Trophoblast cell (in vitro differentiated cells and primary cell): ENCODE measurements at regions not wholly inside any gene's neighbourhood (a gene's known extent, or its start where the extent isn't known, plus 50 kb on each side); places are given as distances from the start of the nearest gene placed in this dataset.
"Not testable (repeated sequence)": the region's sequence is repeated elsewhere in the genome, so short reads cannot be mapped to it uniquely, and the experiment has no call there.

Experiments
- DNase-seq, 2 donors: peaks; one replicate each; pipeline ENCODE4 v3.0.0-alpha.2; 2016
- H2AFZ ChIP-seq: 2 replicates; pipeline ENCODE4 v1.6.1; 2013; ENCODE audit warnings: low read length, moderate library complexity, mild to moderate bottlenecking; ENCODE audit not compliant: insufficient read depth, poor library complexity
- H2AK5ac ChIP-seq: 2 replicates; pipeline ENCODE4 v1.6.1; 2013; ENCODE audit warnings: mild to moderate bottlenecking, low read length
- H2BK120ac ChIP-seq: 2 replicates; pipeline ENCODE4 v1.6.1; 2013; ENCODE audit warnings: low read length, mild to moderate bottlenecking, moderate library complexity; ENCODE audit not compliant: insufficient read depth, poor library complexity
- H2BK12ac ChIP-seq: 2 replicates; pipeline ENCODE4 v1.6.1; 2013; ENCODE audit warnings: mild to moderate bottlenecking, low read length, moderate library complexity
- H2BK5ac ChIP-seq: 2 replicates; pipeline ENCODE4 v1.6.1; 2013; ENCODE audit warnings: low read length, low read depth, moderate library complexity, mild to moderate bottlenecking; ENCODE audit not compliant: poor library complexity
- H3K14ac ChIP-seq: 2 replicates; pipeline ENCODE4 v1.6.1; 2013; ENCODE audit warnings: mild to moderate bottlenecking, low read length
- H3K18ac ChIP-seq: 2 replicates; pipeline ENCODE4 v1.6.1; 2013; ENCODE audit warnings: mild to moderate bottlenecking, low read length
- H3K23ac ChIP-seq: 2 replicates; pipeline ENCODE4 v1.6.1; 2013; ENCODE audit warnings: low read length
- H3K27ac ChIP-seq: 2 replicates; pipeline ENCODE4 v1.5.1; 2013; ENCODE audit warnings: low read depth, mild to moderate bottlenecking, inconsistent platforms, low read length, moderate library complexity
- H3K27me3 ChIP-seq: 2 replicates; pipeline ENCODE4 v1.6.1; 2013; ENCODE audit warnings: inconsistent platforms, mild to moderate bottlenecking, low read length, moderate library complexity; ENCODE audit not compliant: insufficient read depth
- H3K36me3 ChIP-seq, 2 experiments: 1 replicate in 1 of 2; 2 replicates in 1 of 2; pipeline ENCODE4 v1.6.1; 2013; ENCODE audit warnings: low read length in 2 of 2, mild to moderate bottlenecking in 2 of 2, moderate library complexity in 1 of 2; ENCODE audit not compliant: insufficient read depth in 2 of 2, control insufficient read depth in 1 of 2
- H3K4ac ChIP-seq: 2 replicates; pipeline ENCODE4 v1.6.1; 2013; ENCODE audit warnings: low read depth, mild to moderate bottlenecking, low read length, moderate library complexity
- H3K4me1 ChIP-seq, 2 experiments: 1 replicate in 1 of 2; 2 replicates in 1 of 2; pipeline ENCODE4 v1.6.1; 2013; ENCODE audit warnings: low read length in 2 of 2, mild to moderate bottlenecking in 2 of 2, moderate library complexity in 1 of 2; ENCODE audit not compliant: insufficient read depth in 2 of 2, control insufficient read depth in 1 of 2
- H3K4me2 ChIP-seq: 2 replicates; pipeline ENCODE4 v1.6.1; 2013; ENCODE audit warnings: inconsistent platforms, mild to moderate bottlenecking, low read length, moderate library complexity
- H3K4me3 ChIP-seq: 2 replicates; pipeline ENCODE4 v1.5.1; 2013; ENCODE audit warnings: mild to moderate bottlenecking, low read depth, low read length, inconsistent platforms
- H3K79me1 ChIP-seq: one replicate; pipeline ENCODE4 v1.6.1; 2013; ENCODE audit warnings: low read length
- H3K79me2 ChIP-seq: 2 replicates; pipeline ENCODE4 v1.6.1; 2013; ENCODE audit warnings: low read length, mild to moderate bottlenecking; ENCODE audit not compliant: control insufficient read depth, insufficient read depth, poor library complexity
- H3K9ac ChIP-seq: 2 replicates; pipeline ENCODE4 v1.6.1; 2013; ENCODE audit warnings: mild to moderate bottlenecking, low read length
- H3K9me3 ChIP-seq: 2 replicates; pipeline ENCODE4 v1.6.1; 2013; ENCODE audit warnings: low read depth, mild to moderate bottlenecking, control low read depth, inconsistent platforms, low read length; ENCODE audit not compliant: insufficient read depth
- H4K12ac ChIP-seq: 2 replicates; pipeline ENCODE4 v1.6.1; 2013; ENCODE audit warnings: low read depth, mild to moderate bottlenecking, low read length, moderate library complexity
- H4K8ac ChIP-seq: 2 replicates; pipeline ENCODE4 v1.6.1; 2013; ENCODE audit warnings: low read depth, mild to moderate bottlenecking, low read length, moderate library complexity
- H4K91ac ChIP-seq: one replicate; pipeline ENCODE4 v1.6.1; 2013; ENCODE audit warnings: low read depth, mild to moderate bottlenecking, low read length, moderate library complexity
- WGBS: extraction: QIAGEN DNeasy Blood & Tissue Kit; methylation state at CpG from one replicate; pipeline ENCODE4 v1.1.7; 2013; ENCODE audit warnings: missing lambda C conversion rate; ENCODE audit not compliant: insufficient read length, insufficient coverage; ENCODE audit errors: extremely low coverage; 5-methylcytosine and 5-hydroxymethylcytosine counted together

DNA sequence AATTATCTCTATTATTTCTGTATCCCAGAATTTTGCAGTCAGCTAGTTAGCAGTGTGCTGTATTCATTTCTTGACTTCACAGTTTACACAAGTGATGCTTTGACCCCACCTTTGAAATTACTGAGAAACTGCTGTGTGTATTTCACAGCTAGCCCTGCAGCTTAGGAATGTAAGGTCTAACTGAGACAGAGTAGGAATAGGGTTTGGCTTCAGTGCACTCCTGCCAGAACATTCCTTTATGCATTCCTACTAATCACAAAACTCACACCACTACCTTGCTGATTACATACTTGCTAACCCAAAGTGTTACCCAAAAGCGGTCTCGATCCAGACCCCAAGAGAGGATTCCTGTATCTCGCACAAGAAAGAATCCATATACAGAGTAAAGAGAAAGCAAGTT, 551.8 kb downstream of the CDH9 start:
- H3K36me3 ChIP-seq, result no peaks in the 10 kb centered on the region
- no peak overlapping the region for H4K91ac ChIP-seq
- H3K9ac ChIP-seq, result no peak overlapping the region
- H3K9me3 ChIP-seq, result no peaks in the 10 kb centered on the region
- no peak overlapping the region for H3K4me2 ChIP-seq
- H2BK5ac ChIP-seq, result no peak overlapping the region
- no peak overlapping the region for H3K23ac ChIP-seq
- no peaks in the 10 kb centered on the region for H3K4me1 ChIP-seq
- no peak overlapping the region for H3K18ac ChIP-seq
- WGBS, result no CpG with 5 or more reads among the region's 3 CpGs
- H2AK5ac ChIP-seq, result no peak overlapping the region
- H4K8ac ChIP-seq, result no peak overlapping the region
- H2BK120ac ChIP-seq, result no peak overlapping the region
- no peak overlapping the region for H3K14ac ChIP-seq
- H3K27ac ChIP-seq, result no peak overlapping the region
- H4K12ac ChIP-seq, result no peak overlapping the region
- H2BK12ac ChIP-seq, result no peak overlapping the region
- no peak overlapping the region for H3K4me3 ChIP-seq
- H3K4ac ChIP-seq, result no peak overlapping the region
- no peaks in the 10 kb centered on the region for H3K79me1 ChIP-seq
- H2AFZ ChIP-seq, result no peak overlapping the region
- no peak for DNase-seq
- no peaks in the 10 kb centered on the region for H3K27me3 ChIP-seq
- no peaks in the 10 kb centered on the region for H3K79me2 ChIP-seq

DNA sequence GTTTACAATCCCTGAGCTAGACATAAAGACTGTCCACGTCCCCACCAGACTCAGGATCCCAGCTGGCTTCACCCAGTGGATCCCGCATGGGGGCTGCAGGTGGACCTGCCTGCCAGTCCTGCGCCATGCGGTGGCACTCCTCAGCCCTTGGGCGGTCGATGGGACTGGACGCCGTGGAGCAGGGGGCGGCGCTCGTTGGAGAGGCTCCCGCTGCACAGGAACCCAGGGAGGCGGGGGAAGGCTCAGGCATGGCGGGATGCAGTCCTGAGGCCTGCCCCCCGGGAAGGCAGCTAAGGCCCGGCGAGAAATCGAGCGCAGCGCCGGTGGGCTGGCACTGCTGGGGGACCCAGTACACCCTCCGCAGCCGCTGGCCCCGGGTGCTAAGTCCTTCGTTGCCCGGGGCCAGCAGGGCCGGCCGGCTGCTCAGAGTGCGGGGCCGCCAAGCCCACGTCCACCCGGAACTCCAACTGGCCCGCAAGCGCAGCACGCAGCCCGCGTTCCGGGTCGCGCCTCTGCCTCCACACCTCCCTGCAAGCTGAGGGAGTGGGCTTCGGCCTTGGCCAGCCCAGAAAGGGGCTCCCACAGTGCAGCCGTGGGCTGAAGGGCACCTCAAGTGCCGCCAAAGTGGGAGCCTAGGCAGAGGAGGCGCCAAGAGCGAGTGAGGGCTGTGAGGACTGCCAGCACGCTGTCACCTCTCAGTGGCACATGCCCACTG, 553.1 kb downstream of the CDH9 start:
- H4K8ac ChIP-seq, H4K91ac ChIP-seq, H3K4me1 ChIP-seq, H4K12ac ChIP-seq, H2AK5ac ChIP-seq, H3K14ac ChIP-seq, H2BK5ac ChIP-seq, H2BK12ac ChIP-seq, H3K9ac ChIP-seq, H3K9me3 ChIP-seq, H3K79me2 ChIP-seq, H3K27me3 ChIP-seq, H3K4ac ChIP-seq, H3K23ac ChIP-seq, H3K4me3 ChIP-seq, H3K79me1 ChIP-seq, H3K18ac ChIP-seq, DNase-seq, H3K36me3 ChIP-seq, H3K4me2 ChIP-seq, H3K27ac ChIP-seq, H2AFZ ChIP-seq, H2BK120ac ChIP-seq: not testable (repeated sequence)
- WGBS, result no CpG with 5 or more reads among the region's 46 CpGs

DNA sequence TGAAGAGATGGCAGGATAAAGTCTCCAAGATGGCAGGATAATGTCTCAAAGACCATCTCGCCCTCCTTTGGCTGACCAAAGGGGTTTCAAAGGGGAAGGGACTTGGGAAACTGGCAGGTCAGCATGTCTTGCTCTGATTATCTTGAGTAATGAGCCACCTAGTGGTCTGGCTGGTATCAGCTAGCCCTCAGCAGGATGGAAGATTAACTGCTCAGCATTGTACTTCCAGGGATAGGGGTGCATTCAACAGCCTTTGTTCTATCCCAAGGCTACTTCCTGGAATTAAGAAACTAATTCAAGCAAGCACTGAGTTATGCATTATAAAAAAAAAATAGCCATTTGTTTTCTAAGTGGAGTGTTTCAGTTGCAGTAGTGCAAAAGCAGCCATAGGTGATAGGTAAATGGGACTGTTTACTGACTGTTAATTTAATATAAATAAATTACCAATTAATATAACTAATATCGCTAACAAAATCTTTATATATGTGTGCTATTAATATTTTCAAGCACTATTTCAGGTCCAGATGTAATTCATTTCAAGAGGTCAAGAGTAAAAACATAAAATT, 555.5 kb downstream of the CDH9 start:
- no peak overlapping the region for H2AFZ ChIP-seq
- H3K36me3 ChIP-seq, result no peaks in the 10 kb centered on the region
- H4K8ac ChIP-seq, result no peak overlapping the region
- no peak overlapping the region for H2BK5ac ChIP-seq
- no peak overlapping the region for H3K14ac ChIP-seq
- no peak overlapping the region for H3K18ac ChIP-seq
- H3K79me1 ChIP-seq, result no peaks in the 10 kb centered on the region
- DNase-seq, result peak in 1 of 2 donors; percentile 46
- no peak overlapping the region for H3K23ac ChIP-seq
- no peak overlapping the region for H2AK5ac ChIP-seq
- H3K4me2 ChIP-seq, result no peak overlapping the region
- no peak overlapping the region for H2BK12ac ChIP-seq
- no peak overlapping the region for H2BK120ac ChIP-seq
- no CpG with 5 or more reads among the region's 2 CpGs for WGBS
- no peak overlapping the region for H3K27ac ChIP-seq
- no peaks in the 10 kb centered on the region for H3K9me3 ChIP-seq
- H3K9ac ChIP-seq, result no peak overlapping the region
- no peaks in the 10 kb centered on the region for H3K27me3 ChIP-seq
- no peak overlapping the region for H3K4me3 ChIP-seq
- H3K4ac ChIP-seq, result no peak overlapping the region
- no peaks in the 10 kb centered on the region for H3K79me2 ChIP-seq
- H4K91ac ChIP-seq, result no peak overlapping the region
- H3K4me1 ChIP-seq, result no peaks in the 10 kb centered on the region
- no peak overlapping the region for H4K12ac ChIP-seq

DNA sequence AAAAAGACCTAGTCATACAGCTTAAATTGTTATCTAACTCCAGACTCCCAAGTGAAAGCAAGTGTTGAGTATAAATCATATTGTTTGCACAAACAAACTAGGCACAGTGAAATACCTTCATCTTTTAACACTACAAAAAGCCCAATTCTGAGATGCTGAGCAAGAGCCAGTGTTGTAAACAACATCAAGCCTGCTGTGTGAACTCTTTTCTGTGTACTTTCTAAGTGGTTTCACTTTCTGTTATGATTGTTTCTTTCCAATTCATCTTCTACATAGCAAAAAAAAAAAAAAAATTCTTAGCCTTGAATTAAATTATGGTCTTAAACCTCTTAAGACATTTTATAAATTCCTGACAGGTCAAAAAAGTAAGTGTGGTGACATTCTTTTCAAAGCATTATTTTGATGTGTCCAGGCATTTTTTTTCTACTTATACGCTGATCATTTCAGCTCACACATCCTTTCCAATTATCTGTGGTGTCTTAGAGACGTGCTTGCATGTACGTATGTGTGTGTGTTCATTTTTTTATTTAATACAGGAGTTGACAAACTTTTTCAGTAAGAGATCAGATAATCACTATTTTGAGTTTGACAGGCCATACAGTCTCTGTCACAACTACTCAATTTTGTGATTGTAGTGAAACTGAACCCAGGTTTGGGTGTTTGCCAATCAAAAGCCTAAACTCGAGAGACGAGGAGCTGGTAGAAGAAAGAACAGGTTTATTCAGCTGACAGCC, 556.1 kb downstream of the CDH9 start:
- no peak overlapping the region for H3K4ac ChIP-seq
- no peaks in the 10 kb centered on the region for H3K4me1 ChIP-seq
- no peak overlapping the region for H4K12ac ChIP-seq
- no peaks in the 10 kb centered on the region for H3K9me3 ChIP-seq
- H3K27ac ChIP-seq, result no peak overlapping the region
- H4K8ac ChIP-seq, result no peak overlapping the region
- no peaks in the 10 kb centered on the region for H3K27me3 ChIP-seq
- DNase-seq, result no peak
- H3K4me3 ChIP-seq, result no peak overlapping the region
- no peak overlapping the region for H2AFZ ChIP-seq
- no peak overlapping the region for H3K9ac ChIP-seq
- H2BK5ac ChIP-seq, result no peak overlapping the region
- no peaks in the 10 kb centered on the region for H3K79me2 ChIP-seq
- no peak overlapping the region for H3K18ac ChIP-seq
- no peaks in the 10 kb centered on the region for H3K79me1 ChIP-seq
- H3K4me2 ChIP-seq, result no peak overlapping the region
- no peak overlapping the region for H3K23ac ChIP-seq
- H3K36me3 ChIP-seq, result no peaks in the 10 kb centered on the region
- no peak overlapping the region for H3K14ac ChIP-seq
- H2BK120ac ChIP-seq, result no peak overlapping the region
- no peak overlapping the region for H2BK12ac ChIP-seq
- no peak overlapping the region for H2AK5ac ChIP-seq
- no peak overlapping the region for H4K91ac ChIP-seq
- WGBS, result no CpG with 5 or more reads among the region's 5 CpGs
